Naive thymus-derived CD4-positive, alpha-beta T cell (primary cell): ENCODE measurements at regions not wholly inside any gene's neighbourhood (a gene's known extent, or its start where the extent isn't known, plus 50 kb on each side); places are given as distances from the start of the nearest gene placed in this dataset.

Experiments used
- ATAC-seq: fragments of 150-1000 bp; cut with Tn5 transposase; 2 replicates; pipeline ENCODE4 v1.10.0; 2021; ENCODE audit warnings: mild to moderate bottlenecking, moderate library complexity
- CTCF ChIA-PET: fragments of 350-600 bp; sonication (Branson Sonifier 250); formaldehyde crosslinking; loops from one replicate; lab custom pipeline; 2021; ENCODE audit warnings: antibody characterized with exemption; lab: Charles Lee
- POLR2A ChIA-PET: fragments of 350-600 bp; sonication (Branson Sonifier 250); formaldehyde crosslinking; loops from one replicate; lab custom pipeline; 2021; ENCODE audit warnings: antibody characterized with exemption, inconsistent platforms; lab: Charles Lee
- DNase-seq, 9 donors: peaks; one replicate each; pipeline versions ENCODE4 v3.0.0 to v3.0.0-alpha.2; 2020 to 2022; ENCODE audit warnings: mixed read lengths in 1 of 9
- H3K27ac ChIP-seq: one replicate; pipeline ENCODE4 v1.7.0; 2013; ENCODE audit warnings: mild to moderate bottlenecking, low read depth, low read length, moderate library complexity
- H3K27me3 ChIP-seq, 2 donors: one replicate each; pipeline ENCODE4 v1.7.0; 2013; ENCODE audit warnings: low read length in 2 of 2, mild to moderate bottlenecking in 2 of 2, moderate library complexity in 2 of 2; ENCODE audit not compliant: control insufficient read depth in 2 of 2, insufficient read depth in 2 of 2
- H3K36me3 ChIP-seq, 3 experiments: 1 replicate in 2 of 3; 2 replicates in 1 of 3; pipeline ENCODE4 v1.7.0; 2013; ENCODE audit warnings: low read length in 3 of 3, mild to moderate bottlenecking in 3 of 3, moderate library complexity in 1 of 3; ENCODE audit not compliant: insufficient read depth in 3 of 3, control insufficient read depth in 2 of 3
- H3K4me1 ChIP-seq, 2 donors: one replicate each; pipeline ENCODE4 v1.7.0; 2013; ENCODE audit warnings: low read length in 2 of 2, mild to moderate bottlenecking in 2 of 2, moderate library complexity in 1 of 2; ENCODE audit not compliant: control insufficient read depth in 2 of 2, insufficient read depth in 2 of 2
- H3K4me3 ChIP-seq: 2 replicates; pipeline ENCODE4 v1.7.0; 2013; ENCODE audit warnings: mild to moderate bottlenecking, low read length
- H3K9me3 ChIP-seq, 3 experiments: 1 replicate in 2 of 3; 2 replicates in 1 of 3; pipeline ENCODE4 v1.7.0; 2013; ENCODE audit warnings: low read length in 3 of 3; ENCODE audit not compliant: control insufficient read depth in 2 of 3
- H3K27ac Mint-ChIP-seq, 9 donors: one replicate each; pipeline ENCODE4 v1.8.0; 2020 to 2022; ENCODE audit warnings: mixed read lengths in 9 of 9, mild to moderate bottlenecking in 8 of 9, moderate library complexity in 5 of 9, inconsistent platforms in 2 of 9
- H3K27me3 Mint-ChIP-seq, 5 donors: one replicate each; pipeline ENCODE4 v1.8.0; 2021 to 2022; ENCODE audit warnings: mixed read lengths in 5 of 5, mild to moderate bottlenecking in 1 of 5
- H3K36me3 Mint-ChIP-seq, 5 donors: one replicate each; pipeline ENCODE4 v1.8.0; 2020 to 2022; ENCODE audit warnings: mixed read lengths in 5 of 5, mild to moderate bottlenecking in 3 of 5, inconsistent platforms in 1 of 5
- H3K4me1 Mint-ChIP-seq, 7 donors: one replicate each; pipeline ENCODE4 v1.8.0; 2020 to 2022; ENCODE audit warnings: mixed read lengths in 7 of 7, mild to moderate bottlenecking in 3 of 7, inconsistent platforms in 1 of 7
- H3K4me3 Mint-ChIP-seq, 10 donors: one replicate each; pipeline ENCODE4 v1.8.0; 2020 to 2022; ENCODE audit warnings: mild to moderate bottlenecking in 10 of 10, mixed read lengths in 10 of 10, moderate library complexity in 6 of 10, inconsistent platforms in 2 of 10
- H3K9me3 Mint-ChIP-seq, 11 donors: one replicate each; pipeline ENCODE4 v1.8.0; 2020 to 2022; ENCODE audit warnings: mixed read lengths in 11 of 11, mild to moderate bottlenecking in 4 of 11, inconsistent platforms in 1 of 11, moderate library complexity in 1 of 11
- intact Hi-C, 2 donors: fragments of 100-400 bp; cut with micrococcal nuclease; formaldehyde crosslinking; loops; one replicate each; pipeline ENCODE4 v1.15.1; 2023

- Histone ChIP-seq H3K9me3 (no peaks in the 10 kb centered on the region), H3K4me3 (no peak overlapping the region), H3K4me1 (no peaks in the 10 kb centered on the region), H3K27me3 (no peaks in the 10 kb centered on the region), H3K27ac (no peak overlapping the region), H3K36me3 (no peaks in the 10 kb centered on the region)
- no peak for DNase-seq
- peaks cover 2 to 42% (median 23%) of the 10 kb centered on the region in 5 donors for H3K27me3 Mint-ChIP-seq
- no peak overlapping the region for H3K27ac Mint-ChIP-seq
- intact Hi-C loops = no loop called here
- no peak overlapping the region for H3K4me3 Mint-ChIP-seq
- no peaks in the 10 kb centered on the region for H3K9me3 Mint-ChIP-seq
- H3K4me1 Mint-ChIP-seq = peaks cover 0 to 2% (median 0%) of the 10 kb centered on the region in 7 donors
- ATAC-seq = no peak
- ChIA-PET CTCF (no interaction called here), POLR2A (no interaction called here)
- no peaks in the 10 kb centered on the region for H3K36me3 Mint-ChIP-seq
Measured at GRCh38 chr6:18600255-18600654, 213.1 kb downstream of the RNF144B start.

- ChIA-PET CTCF (no interaction called here), POLR2A (no interaction called here)
- Histone ChIP-seq H3K27me3 (no peaks in the 10 kb centered on the region), H3K4me1 (no peaks in the 10 kb centered on the region), H3K9me3 (no peaks in the 10 kb centered on the region), H3K36me3 (no peaks in the 10 kb centered on the region), H3K27ac (no peak overlapping the region), H3K4me3 (no peak overlapping the region)
- Mint-ChIP-seq H3K27me3 (peaks cover 2 to 36% (median 25%) of the 10 kb centered on the region in 5 donors), H3K36me3 (no peaks in the 10 kb centered on the region), H3K4me1 (no peaks in the 10 kb centered on the region), H3K4me3 (no peak overlapping the region), H3K27ac (no peak overlapping the region), H3K9me3 (no peaks in the 10 kb centered on the region)
- intact Hi-C loops = no loop called here
- DNase-seq (no peak), ATAC-seq (no peak)
Measured at GRCh38 chr6:18601516-18602020, 214.4 kb downstream of the RNF144B start.

- Mint-ChIP-seq H3K36me3 (no peaks in the 10 kb centered on the region), H3K4me1 (no peaks in the 10 kb centered on the region), H3K27me3 (peaks cover 0 to 40% (median 25%) of the 10 kb centered on the region in 5 donors), H3K9me3 (peaks cover 0 to 6% (median 0%) of the 10 kb centered on the region in 11 donors), H3K4me3 (no peak overlapping the region), H3K27ac (no peak overlapping the region)
- Histone ChIP-seq H3K9me3 (no peaks in the 10 kb centered on the region), H3K4me3 (no peak overlapping the region), H3K4me1 (no peaks in the 10 kb centered on the region), H3K27ac (no peak overlapping the region), H3K36me3 (no peaks in the 10 kb centered on the region), H3K27me3 (no peaks in the 10 kb centered on the region)
- ChIA-PET POLR2A (no interaction called here), CTCF (no interaction called here)
- no peak for ATAC-seq
- no peak for DNase-seq
- intact Hi-C loops = no loop called here
Measured at GRCh38 chr6:18602931-18603330, 215.8 kb downstream of the RNF144B start.

DNA sequence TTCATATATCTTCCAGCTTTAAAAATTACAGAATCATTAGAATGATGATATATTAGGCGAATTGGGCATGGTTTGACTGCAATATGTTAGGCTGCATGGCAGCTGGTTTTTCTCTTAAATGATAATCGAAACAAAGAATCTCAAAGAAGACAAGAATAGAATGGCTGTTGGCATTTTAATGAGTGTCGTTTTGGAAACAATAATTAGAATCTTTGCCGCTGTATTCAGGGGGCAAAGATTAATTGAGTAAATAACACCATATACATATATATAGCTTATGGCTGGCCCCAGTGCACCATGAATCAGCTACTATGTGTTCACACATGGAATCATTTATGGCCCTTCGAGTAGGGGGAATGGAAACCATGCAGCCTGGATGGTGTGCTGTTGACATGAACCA lies 216.2 kb downstream of the RNF144B start:
- no peak overlapping the region for H3K27ac ChIP-seq
- POLR2A ChIA-PET = no interaction called here
- H3K27me3 ChIP-seq = no peaks in the 10 kb centered on the region
- DNase-seq = no peak
- H3K27ac Mint-ChIP-seq = no peak overlapping the region
- H3K9me3 ChIP-seq = no peaks in the 10 kb centered on the region
- ATAC-seq = no peak
- intact Hi-C loops = no loop called here
- H3K4me3 Mint-ChIP-seq = no peak overlapping the region
- H3K4me1 ChIP-seq = no peaks in the 10 kb centered on the region
- CTCF ChIA-PET = no interaction called here
- no peaks in the 10 kb centered on the region for H3K36me3 Mint-ChIP-seq
- no peaks in the 10 kb centered on the region for H3K4me1 Mint-ChIP-seq
- H3K36me3 ChIP-seq = no peaks in the 10 kb centered on the region
- H3K27me3 Mint-ChIP-seq = peaks cover 0 to 41% (median 25%) of the 10 kb centered on the region in 5 donors
- peaks cover 0 to 8% (median 0%) of the 10 kb centered on the region in 11 donors for H3K9me3 Mint-ChIP-seq
- no peak overlapping the region for H3K4me3 ChIP-seq

GRCh38 chr6:18605841-18606240 lies 218.7 kb downstream of the RNF144B start:
- H3K27ac ChIP-seq = no peak overlapping the region
- no peak overlapping the region for H3K4me3 Mint-ChIP-seq
- peaks cover 0 to 37% (median 18%) of the 10 kb centered on the region in 5 donors for H3K27me3 Mint-ChIP-seq
- ATAC-seq (no peak), DNase-seq (no peak)
- H3K36me3 ChIP-seq = no peaks in the 10 kb centered on the region
- no peaks in the 10 kb centered on the region for H3K4me1 Mint-ChIP-seq
- peaks cover 0 to 9% (median 0%) of the 10 kb centered on the region in 5 donors for H3K36me3 Mint-ChIP-seq
- H3K9me3 ChIP-seq = no peaks in the 10 kb centered on the region
- no peak overlapping the region for H3K4me3 ChIP-seq
- ChIA-PET POLR2A (no interaction called here), CTCF (no interaction called here)
- H3K4me1 ChIP-seq = no peaks in the 10 kb centered on the region
- no peak overlapping the region for H3K27ac Mint-ChIP-seq
- intact Hi-C loops = no loop called here
- H3K9me3 Mint-ChIP-seq = peaks cover 0 to 26% (median 7%) of the 10 kb centered on the region in 11 donors
- no peaks in the 10 kb centered on the region for H3K27me3 ChIP-seq

DNA sequence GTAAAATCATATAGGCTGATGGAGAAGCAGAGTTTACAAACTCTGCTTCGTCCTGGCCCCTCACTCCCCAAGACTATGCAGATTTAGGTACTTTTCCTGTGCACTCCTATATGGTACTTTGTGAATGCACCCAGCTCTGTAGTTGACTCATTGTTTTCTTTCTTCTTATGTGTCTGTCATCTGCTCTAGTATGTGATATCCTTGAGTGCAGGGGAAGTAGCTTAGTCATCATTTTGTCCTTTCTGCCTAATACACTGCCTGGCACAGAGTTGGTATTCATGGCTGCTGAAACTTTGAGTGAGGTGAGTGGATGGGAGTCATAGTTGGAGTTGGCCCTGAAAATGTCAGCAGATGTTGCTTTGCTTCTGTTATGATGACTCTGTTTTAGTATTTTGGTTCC lies 222.6 kb downstream of the RNF144B start:
- H3K36me3 ChIP-seq = no peaks in the 10 kb centered on the region

DNA sequence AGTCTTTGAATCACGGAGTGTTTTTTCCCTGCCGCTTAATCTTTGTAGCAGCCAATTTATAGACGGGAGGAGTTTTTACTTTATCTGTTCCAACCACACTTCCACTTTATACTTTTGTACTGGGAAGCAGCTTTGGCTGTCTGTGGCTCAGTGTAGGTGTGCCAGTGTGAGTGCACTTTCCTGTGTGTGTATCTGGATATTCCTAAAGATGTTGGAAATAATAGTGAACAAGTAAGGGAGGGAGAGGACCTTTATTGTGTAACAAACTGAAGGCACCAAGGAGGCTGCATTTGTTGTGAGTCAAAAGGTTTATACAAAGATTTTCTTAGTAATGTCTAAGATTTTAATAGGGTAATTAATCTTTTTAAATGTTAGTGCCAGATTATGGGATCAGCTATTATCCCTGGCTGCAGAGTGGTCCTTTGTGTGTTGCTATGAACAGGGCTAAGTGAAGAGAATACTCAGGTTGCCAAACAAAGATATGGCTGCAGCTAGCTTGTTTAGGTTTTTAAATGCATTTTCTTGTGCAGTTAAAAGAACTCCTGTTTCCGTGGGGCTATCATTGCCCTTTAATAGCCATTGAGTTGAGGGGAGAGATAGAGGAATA lies 226.3 kb downstream of the RNF144B start:
- Histone ChIP-seq H3K36me3 (no peaks in the 10 kb centered on the region), H3K4me1 (no peaks in the 10 kb centered on the region), H3K27me3 (no peaks in the 10 kb centered on the region), H3K27ac (no peak overlapping the region), H3K9me3 (peaks cover 0 to 1% (median 0%) of the 10 kb centered on the region in 3 experiments), H3K4me3 (no peak overlapping the region)
- intact Hi-C loops = no loop called here
- H3K36me3 Mint-ChIP-seq = peaks cover 0 to 19% (median 0%) of the 10 kb centered on the region in 5 donors
- no peak for DNase-seq
- H3K27ac Mint-ChIP-seq = no peak overlapping the region
- ATAC-seq = no peak
- H3K4me3 Mint-ChIP-seq = no peak overlapping the region
- ChIA-PET POLR2A (no interaction called here), CTCF (no interaction called here)
- H3K27me3 Mint-ChIP-seq = peaks cover 0 to 30% (median 19%) of the 10 kb centered on the region in 5 donors
- H3K9me3 Mint-ChIP-seq = peaks cover 3 to 51% (median 12%) of the 10 kb centered on the region in 11 donors
- no peaks in the 10 kb centered on the region for H3K4me1 Mint-ChIP-seq

More for the DNA sequence above, 222.6 kb downstream of the RNF144B start:
- no peak overlapping the region for H3K27ac Mint-ChIP-seq
- peaks cover 0 to 9% (median 0%) of the 10 kb centered on the region in 5 donors for H3K36me3 Mint-ChIP-seq
- intact Hi-C loops = no loop called here
- H3K27me3 Mint-ChIP-seq = peaks cover 0 to 35% (median 14%) of the 10 kb centered on the region in 5 donors
- no peak for ATAC-seq
- no peak overlapping the region for H3K27ac ChIP-seq
- H3K9me3 Mint-ChIP-seq = peaks cover 0 to 42% (median 7%) of the 10 kb centered on the region in 11 donors
- no peaks in the 10 kb centered on the region for H3K4me1 Mint-ChIP-seq
- CTCF ChIA-PET = no interaction called here
- H3K27me3 ChIP-seq = no peaks in the 10 kb centered on the region
- no peaks in the 10 kb centered on the region for H3K4me1 ChIP-seq
- H3K9me3 ChIP-seq = no peaks in the 10 kb centered on the region
- DNase-seq = no peak
- no peak overlapping the region for H3K4me3 ChIP-seq
- H3K4me3 Mint-ChIP-seq = no peak overlapping the region
- POLR2A ChIA-PET = no interaction called here
